Erythroblast (primary cell): ENCODE measurements at regions not wholly inside any gene's neighbourhood (a gene's known extent, or its start where the extent isn't known, plus 50 kb on each side); places are given as distances from the start of the nearest gene placed in this dataset.

Source experiments
- GATA1 ChIP-seq: IDR thresholded peaks from 2 replicates; pipeline ENCODE4 v1.6.1; 2011; ENCODE audit warnings: low read depth, mild to moderate bottlenecking, control low read depth, low read length, moderate library complexity
- POLR2A ChIP-seq: IDR thresholded peaks from 2 replicates; pipeline ENCODE4 v1.6.1; 2011; ENCODE audit warnings: mild to moderate bottlenecking, low read length

DNA sequence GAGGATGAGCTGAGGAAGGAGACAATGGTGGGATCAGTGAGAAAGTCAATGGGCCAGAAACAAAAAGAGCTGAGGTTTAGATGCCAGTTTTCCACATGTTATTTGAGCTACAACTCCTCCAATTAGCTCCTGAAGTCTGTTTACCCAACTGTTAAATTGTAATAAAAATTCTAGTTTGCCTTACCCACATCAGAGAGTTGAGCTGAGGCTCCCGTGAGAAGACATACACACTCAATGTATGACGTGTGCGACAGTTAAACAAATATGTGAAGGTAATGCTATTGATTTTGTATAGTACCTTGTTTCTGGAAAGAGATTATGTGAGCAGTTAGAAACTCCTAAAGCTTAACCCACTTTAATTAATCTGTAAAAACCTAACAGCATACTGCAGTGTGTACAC lies 318.1 kb upstream of the GRM7 start:
- no peak for TF ChIP-seq POLR2A
- TF ChIP-seq GATA1 = no peak
